Endometrium (tissue), 2 donors: ENCODE measurements at regions not wholly inside any gene's neighbourhood (a gene's known extent, or its start where the extent isn't known, plus 50 kb on each side); places are given as distances from the start of the nearest gene placed in this dataset.

Experiments used
- FAIRE-seq: peaks from 2 replicates; lab custom pipeline; 2012; peaks lifted over from hg19 to GRCh38; lab: Jason Lieb, UNC
- donor health status: control.
- donor health status: control.

- no peak for FAIRE-seq
Measured at GRCh38 chr2:71839826-71840225, 307.8 kb downstream of the CYP26B1 start.

- FAIRE-seq, result no peak
Measured at GRCh38 chr2:71834796-71835195, 312.9 kb downstream of the CYP26B1 start.

- FAIRE-seq, result no peak
Measured at GRCh38 chr2:71833855-71834560, 313.7 kb downstream of the CYP26B1 start.

DNA sequence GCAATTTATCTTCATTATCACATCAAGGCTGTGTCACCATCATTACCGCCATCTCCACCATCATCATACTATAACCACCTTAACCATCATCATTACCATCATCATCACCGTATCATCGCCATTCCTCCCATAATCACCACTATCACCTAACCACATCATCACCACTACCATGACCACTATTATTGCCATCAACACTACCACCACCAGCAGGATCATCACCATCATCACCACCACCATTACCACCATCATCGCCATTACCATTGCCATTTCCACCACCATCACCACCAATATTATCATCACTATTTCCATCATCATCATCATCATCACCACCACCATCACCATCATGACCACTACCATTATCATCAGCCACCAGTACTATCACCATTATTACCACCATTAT, 314.4 kb downstream of the CYP26B1 start:
- no peak for FAIRE-seq

DNA sequence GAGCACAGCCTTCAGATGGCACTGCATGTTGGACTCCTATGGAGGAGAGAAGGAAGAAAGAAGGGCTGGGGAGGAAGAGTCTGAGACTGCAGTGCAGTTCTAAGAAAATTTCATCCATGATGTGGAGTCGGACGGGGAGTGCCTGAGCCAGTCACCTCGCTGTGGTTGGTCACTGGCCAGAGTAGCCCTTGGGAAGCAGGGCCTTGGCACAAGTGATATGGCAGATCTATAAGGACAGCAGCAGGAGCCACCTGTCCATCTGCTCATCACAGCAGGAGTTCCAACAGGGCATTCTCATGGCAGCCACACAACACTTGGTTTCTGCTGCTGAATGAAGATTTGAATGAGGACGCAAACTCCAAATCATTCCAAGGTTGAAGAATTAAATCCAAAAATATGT, 314.8 kb downstream of the CYP26B1 start:
- no peak for FAIRE-seq

- no peak for FAIRE-seq
Measured at GRCh38 chr2:71832388-71832787, 315.3 kb downstream of the CYP26B1 start.

GRCh38 chr2:71831193-71831577, 316.5 kb downstream of the CYP26B1 start:
- no peak for FAIRE-seq

GRCh38 chr2:71830497-71831192, 317.0 kb downstream of the CYP26B1 start:
- no peak for FAIRE-seq

DNA sequence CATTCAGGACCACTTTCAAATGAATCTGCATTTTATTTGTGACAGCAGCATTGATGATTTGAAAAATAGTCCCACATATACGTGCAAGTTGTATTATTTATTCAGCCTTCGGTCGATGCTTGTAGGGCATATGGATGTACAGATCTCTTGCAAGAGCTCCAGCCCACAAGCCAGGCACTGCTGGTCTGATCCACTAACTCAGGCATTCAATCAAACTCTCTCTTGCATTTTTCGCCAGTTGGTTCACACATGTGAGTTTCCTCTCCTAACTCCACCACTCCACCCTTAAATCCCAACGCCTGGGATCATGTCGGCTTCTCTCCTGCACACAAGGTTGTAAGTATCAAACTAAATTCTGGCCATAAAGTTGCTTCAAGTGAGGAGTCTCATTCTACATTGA, 318.7 kb downstream of the CYP26B1 start:
- no peak for FAIRE-seq

DNA sequence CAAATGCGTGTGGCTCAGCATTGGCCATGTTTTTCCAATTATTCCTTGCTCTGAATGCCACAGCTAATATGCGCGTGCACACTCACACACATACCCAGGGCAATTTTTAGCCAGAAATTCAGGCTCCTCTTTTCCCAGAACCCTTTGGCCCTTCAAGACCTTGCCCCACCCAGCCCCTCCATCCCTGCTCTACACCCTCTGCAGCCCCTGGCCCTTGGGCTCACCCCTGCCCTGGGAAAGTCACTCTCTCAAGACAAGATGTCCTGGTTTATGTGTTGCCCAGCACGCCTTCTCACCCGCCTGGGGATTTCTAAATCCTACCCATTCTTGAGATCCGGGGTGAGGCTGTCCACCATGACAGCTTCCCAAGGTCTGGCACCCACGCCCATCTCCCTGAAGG, 319.7 kb downstream of the CYP26B1 start:
- FAIRE-seq, result no peak

DNA sequence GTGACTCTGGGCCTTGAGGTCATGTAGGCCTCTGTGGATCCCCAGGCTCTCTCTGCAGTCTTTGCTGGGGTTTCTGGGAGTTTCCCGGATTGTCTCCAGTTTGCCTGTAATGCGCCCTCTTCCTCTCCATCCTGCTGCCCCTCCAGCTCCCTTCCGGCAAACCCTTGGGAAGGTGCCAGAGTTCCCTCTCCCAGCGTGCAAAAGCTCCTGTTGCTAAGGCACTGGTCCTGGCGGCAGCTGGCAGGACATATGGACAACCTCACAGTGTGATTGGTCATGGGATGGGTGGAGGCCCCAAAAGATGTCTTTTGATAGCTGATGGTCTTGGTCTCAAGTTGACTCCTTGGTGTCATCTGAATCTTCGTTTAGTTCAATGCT, 320.1 kb downstream of the CYP26B1 start:
- no peak for FAIRE-seq

DNA sequence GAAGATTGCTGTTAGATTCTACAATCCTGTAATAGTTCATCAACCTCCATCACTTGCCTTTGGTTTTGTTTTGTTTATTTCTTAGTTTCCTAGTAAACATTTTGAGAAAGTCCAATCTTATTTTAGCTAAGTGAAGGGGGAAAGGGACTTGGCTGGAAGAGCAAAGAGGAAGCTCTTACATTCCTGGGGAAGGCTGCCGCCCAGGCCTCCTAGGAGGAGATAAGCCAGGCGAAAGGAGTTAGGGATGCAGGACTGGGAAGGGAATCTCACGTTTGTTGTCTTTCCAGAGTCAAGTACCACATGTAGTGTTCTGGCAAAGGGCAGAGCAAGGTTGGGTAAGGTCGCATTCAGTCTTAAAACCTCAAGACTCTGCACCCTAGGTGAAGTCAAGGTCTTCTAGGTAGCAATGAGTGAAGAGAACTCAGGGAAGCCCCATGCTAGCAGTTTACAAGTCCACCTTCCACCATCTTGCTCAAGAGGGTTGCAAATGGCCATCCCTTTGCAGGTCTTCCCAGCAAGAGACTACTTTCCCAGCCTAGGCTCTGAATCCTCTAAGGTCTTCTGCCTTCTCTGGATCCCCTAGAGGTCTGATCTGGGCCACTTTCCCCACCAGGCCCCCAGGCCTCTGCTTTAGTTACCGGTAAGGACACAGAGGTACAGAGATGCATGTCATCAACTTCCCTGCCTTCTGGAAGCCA, 320.7 kb downstream of the CYP26B1 start:
- FAIRE-seq, result no peak

GRCh38 chr2:71826299-71826698, 321.4 kb downstream of the CYP26B1 start:
- no peak for FAIRE-seq

DNA sequence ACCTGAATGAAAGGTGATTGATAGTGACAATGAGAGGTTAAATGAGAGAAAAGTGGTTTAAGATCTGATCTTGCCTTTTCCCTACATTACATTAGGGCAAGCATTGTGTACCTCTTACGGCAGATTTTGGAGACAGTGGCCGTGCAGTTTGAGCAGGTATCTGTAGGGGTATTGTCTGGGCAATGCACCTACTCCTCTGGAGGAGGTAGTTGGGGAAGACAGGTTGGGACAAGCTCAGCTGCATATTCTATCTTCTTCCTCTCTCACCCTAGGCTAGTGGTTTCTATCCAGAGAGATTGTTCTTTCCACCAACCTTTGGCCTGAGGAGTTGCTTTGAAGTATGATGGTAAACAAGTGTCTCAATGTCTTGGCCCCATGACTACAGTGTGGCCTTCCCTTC, 323.2 kb downstream of the CYP26B1 start:
- no peak for FAIRE-seq

DNA sequence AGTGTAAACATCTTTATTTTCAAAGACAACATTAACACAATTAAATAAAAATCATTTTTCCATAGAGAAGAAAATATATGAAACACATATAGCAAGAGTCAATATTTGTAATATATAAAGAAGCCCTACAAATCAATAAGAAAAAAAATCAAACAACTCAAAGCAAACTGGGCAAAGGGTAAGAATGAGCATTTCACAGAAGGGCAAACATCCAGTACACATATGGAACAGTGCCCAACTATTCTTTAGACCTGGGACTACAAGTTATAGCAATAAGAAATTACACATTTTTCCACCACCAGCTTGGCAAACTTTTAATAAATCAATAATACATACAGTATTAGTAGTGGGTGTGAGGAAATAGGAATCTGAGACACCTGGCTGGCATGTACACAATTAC, 324.1 kb downstream of the CYP26B1 start:
- peak; percentile 12 for FAIRE-seq

DNA sequence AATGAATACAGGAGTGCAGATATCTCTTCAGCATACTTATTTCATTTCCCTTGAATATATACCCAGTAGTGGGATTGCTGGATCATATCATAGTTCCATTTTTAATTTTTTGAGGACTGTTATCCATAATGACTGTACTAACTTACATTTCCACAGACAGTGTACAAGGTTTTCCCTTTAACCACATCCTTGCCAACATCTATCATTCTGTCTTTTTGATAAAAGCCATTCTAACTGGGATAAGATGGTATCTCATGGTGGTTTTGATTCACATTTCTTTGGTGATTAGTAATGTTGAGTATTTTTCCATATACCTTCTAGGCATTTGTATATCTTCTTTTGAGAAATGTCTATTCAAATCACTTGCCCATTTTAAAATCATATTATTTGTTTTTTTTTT, 325.2 kb downstream of the CYP26B1 start:
- no peak for FAIRE-seq

DNA sequence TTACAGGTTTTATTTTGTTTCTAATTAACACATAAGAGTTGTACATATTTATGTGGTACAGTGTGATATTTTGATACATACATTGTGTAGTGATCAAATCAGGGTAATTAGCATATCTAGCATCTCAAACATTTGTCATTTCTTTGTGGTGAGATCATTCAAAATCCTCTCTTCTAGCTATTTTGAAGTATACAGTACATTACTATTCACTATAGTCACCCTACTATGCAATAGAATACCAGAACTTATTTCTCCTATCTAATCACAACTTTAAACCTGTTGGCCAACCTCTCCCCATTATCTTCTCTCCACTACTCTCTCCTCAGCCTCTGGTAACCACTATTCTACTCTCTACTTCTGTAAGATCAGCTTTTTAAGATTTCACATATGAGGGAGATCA, 325.8 kb downstream of the CYP26B1 start:
- no peak for FAIRE-seq

GRCh38 chr2:71816815-71817214, 330.8 kb downstream of the CYP26B1 start:
- FAIRE-seq, result no peak

- no peak for FAIRE-seq
Measured at GRCh38 chr2:71815701-71816474, 331.8 kb downstream of the CYP26B1 start.

DNA sequence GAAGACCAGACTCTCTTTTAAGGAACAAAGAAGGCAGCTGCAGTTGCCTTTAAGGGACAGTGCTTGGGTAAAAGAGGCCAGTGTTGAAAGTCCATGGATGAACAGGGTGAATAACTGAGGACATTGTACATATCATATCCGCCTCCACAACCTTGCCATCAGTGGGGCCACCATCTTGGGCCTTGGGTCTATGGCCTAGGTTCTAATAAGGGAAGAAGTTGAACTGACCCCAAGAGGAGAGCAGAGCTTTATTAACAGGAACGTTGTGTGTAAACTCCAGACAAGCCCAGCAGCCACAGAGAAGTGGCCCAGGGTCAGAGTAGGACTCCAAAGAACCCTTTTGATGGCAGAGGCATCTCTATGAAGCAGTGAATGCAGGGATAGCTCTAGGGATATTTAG, 332.8 kb downstream of the CYP26B1 start:
- no peak for FAIRE-seq

- FAIRE-seq, result no peak
Measured at GRCh38 chr2:71813807-71814470, 333.7 kb downstream of the CYP26B1 start.

- FAIRE-seq, result no peak
Measured at GRCh38 chr2:71813315-71813714, 334.3 kb downstream of the CYP26B1 start.
